Neural cell (in vitro differentiated cells): ENCODE measurements at regions not wholly inside any gene's neighbourhood (a gene's known extent, or its start where the extent isn't known, plus 50 kb on each side); places are given as distances from the start of the nearest gene placed in this dataset.

Experiments
- H2AFZ ChIP-seq: fragments of 200-600, 300-800 bp; sonication (generic), shearing (Covaris generic); 2 replicates; pipeline ENCODE4 v1.6.0; 2014; ENCODE audit warnings: low read depth, mild to moderate bottlenecking, antibody characterized with exemption, low read length, moderate library complexity
- H3F3A ChIP-seq: fragments of 200-600 bp; shearing (Covaris generic); 2 replicates; pipeline ENCODE4 v1.6.1; 2016; ENCODE audit warnings: mild to moderate bottlenecking, moderate library complexity, mixed read lengths, antibody characterized with exemption, low read length; ENCODE audit not compliant: insufficient read depth, poor library complexity, severe bottlenecking
- H3K27ac ChIP-seq: fragments of 200-600, 300-800 bp; sonication (generic), shearing (Covaris generic); 2 replicates; pipeline ENCODE4 v1.5.1; 2014; ENCODE audit warnings: mild to moderate bottlenecking, low read length, moderate library complexity
- H3K27me3 ChIP-seq: fragments of 300-800, 200-600 bp; sonication (generic), shearing (Covaris generic); 2 replicates; pipeline ENCODE4 v1.6.0; 2014; ENCODE audit warnings: mild to moderate bottlenecking, low read depth, low read length, moderate library complexity; ENCODE audit not compliant: insufficient read depth
- H3K36me3 ChIP-seq: fragments of 300-800, 200-600 bp; sonication (generic), shearing (Covaris generic); 2 replicates; pipeline ENCODE4 v1.5.1; 2014; ENCODE audit warnings: mild to moderate bottlenecking, antibody characterized with exemption, low read length, moderate library complexity; ENCODE audit not compliant: insufficient read depth
- H3K4me2 ChIP-seq: fragments of 300-800, 200-600 bp; sonication (generic), shearing (Covaris generic); 2 replicates; pipeline ENCODE4 v1.6.0; 2014; ENCODE audit warnings: mild to moderate bottlenecking, low read length
- H3K4me3 ChIP-seq: fragments of 300-800, 200-600 bp; sonication (generic), shearing (Covaris generic); 2 replicates; pipeline ENCODE4 v1.5.1; 2014; ENCODE audit warnings: mild to moderate bottlenecking, low read length, moderate library complexity
- H3K79me2 ChIP-seq: fragments of 200-600 bp; shearing (Covaris generic); replicated peaks from 2 replicates; pipeline ENCODE4 v1.6.0; 2014; ENCODE audit warnings: mild to moderate bottlenecking, low read length, moderate library complexity; ENCODE audit not compliant: insufficient read depth
- H3K9ac ChIP-seq: fragments of 300-800, 200-600 bp; sonication (generic), shearing (Covaris generic); 2 replicates; pipeline ENCODE4 v1.6.1; 2016; ENCODE audit warnings: mild to moderate bottlenecking, low read length, mixed read lengths
- H3K9me2 ChIP-seq: fragments of 200-600 bp; shearing (Covaris generic); 2 replicates; pipeline ENCODE4 v1.6.1; 2016; ENCODE audit warnings: mild to moderate bottlenecking, low read length, mixed read lengths; ENCODE audit not compliant: insufficient read depth
- H3K9me3 ChIP-seq: fragments of 200-600, 300-800 bp; sonication (generic), shearing (Covaris generic); 2 replicates; pipeline ENCODE4 v1.6.1; 2016; ENCODE audit warnings: mild to moderate bottlenecking, mixed run types, low read length, moderate library complexity, mixed read lengths
- H4K20me1 ChIP-seq: fragments of 200-600 bp; shearing (Covaris generic); 2 replicates; pipeline ENCODE4 v1.6.1; 2016; ENCODE audit warnings: mild to moderate bottlenecking, mixed run types; ENCODE audit not compliant: insufficient read depth
- CTCF ChIP-seq: fragments of 450-650 bp; IDR thresholded peaks from 2 replicates; pipeline ENCODE4 v1.5.1; 2014; ENCODE audit warnings: antibody characterized with exemption, mild to moderate bottlenecking, moderate library complexity; ENCODE audit not compliant: poor library complexity, severe bottlenecking
- EP300 ChIP-seq: fragments of 450-650 bp; conservative IDR thresholded peaks from 2 replicates; pipeline ENCODE4 v1.6.1; 2014; ENCODE audit warnings: antibody characterized with exemption, mild to moderate bottlenecking, moderate library complexity; ENCODE audit not compliant: poor library complexity, severe bottlenecking
- EZH2 ChIP-seq: fragments of 200-600, 300-800 bp; shearing (Covaris generic), sonication (generic); IDR thresholded peaks from 2 replicates; pipeline ENCODE4 v1.6.1; 2014; ENCODE audit warnings: antibody characterized with exemption, low read length, borderline replicate concordance, mild to moderate bottlenecking; ENCODE audit not compliant: insufficient read depth, poor library complexity, severe bottlenecking
- MXI1 ChIP-seq: fragments of 450-650 bp; conservative IDR thresholded peaks from 2 replicates; pipeline ENCODE4 v1.6.1; 2014; ENCODE audit warnings: antibody characterized with exemption, mild to moderate bottlenecking; ENCODE audit not compliant: poor library complexity, severe bottlenecking
- POLR2AphosphoS5 ChIP-seq: IDR thresholded peaks from 2 replicates; pipeline ENCODE4 v1.6.1; 2012
- RAD21 ChIP-seq: fragments of 450-650 bp; conservative IDR thresholded peaks from 2 replicates; pipeline ENCODE4 v1.6.1; 2014; ENCODE audit warnings: antibody characterized with exemption, mild to moderate bottlenecking, moderate library complexity
- REST ChIP-seq: IDR thresholded peaks from 2 replicates; pipeline ENCODE4 v1.6.1; 2012; ENCODE audit warnings: borderline replicate concordance
- SMC3 ChIP-seq: fragments of 450-650 bp; conservative IDR thresholded peaks from 2 replicates; pipeline ENCODE4 v1.6.1; 2014; ENCODE audit warnings: antibody characterized with exemption, mild to moderate bottlenecking, moderate library complexity; ENCODE audit not compliant: poor library complexity
- TAF1 ChIP-seq: IDR thresholded peaks from 2 replicates; pipeline ENCODE4 v1.6.1; 2012; ENCODE audit warnings: low read depth

- Histone ChIP-seq H3K4me2 (no peak overlapping the region), H3F3A (no peaks in the 10 kb centered on the region), H3K4me3 (no peak overlapping the region), H3K27me3 (peaks cover 42% of the 10 kb centered on the region), H3K9ac (no peak overlapping the region), H2AFZ (no peak overlapping the region), H3K27ac (no peak overlapping the region), H3K36me3 (no peaks in the 10 kb centered on the region), H3K9me2 (no peaks in the 10 kb centered on the region), H3K79me2 (no peaks in the 10 kb centered on the region), H3K9me3 (no peaks in the 10 kb centered on the region), H4K20me1 (no peaks in the 10 kb centered on the region)
- TF ChIP-seq SMC3 (no peak), RAD21 (no peak), MXI1 (no peak), EZH2 (no peak), POLR2AphosphoS5 (no peak), EP300 (no peak), TAF1 (no peak), REST (no peak), CTCF (no peak)
These were observed 68.5 kb upstream of the PPARA start for GRCh38 chr22:46081831-46082210.

- H3K27ac ChIP-seq: no peak overlapping the region
- no peaks in the 10 kb centered on the region for H3K9me3 ChIP-seq
- no peak overlapping the region for H3K4me3 ChIP-seq
- no peak overlapping the region for H3K9ac ChIP-seq
- no peaks in the 10 kb centered on the region for H3F3A ChIP-seq
- no peak overlapping the region for H3K4me2 ChIP-seq
- peaks cover 33% of the 10 kb centered on the region for H3K27me3 ChIP-seq
- H3K79me2 ChIP-seq: no peaks in the 10 kb centered on the region
- TF ChIP-seq POLR2AphosphoS5: no peak
- TF ChIP-seq CTCF: no peak
- no peak for TF ChIP-seq REST
- no peak for TF ChIP-seq TAF1
- TF ChIP-seq MXI1: no peak
- no peak for TF ChIP-seq EZH2
- TF ChIP-seq SMC3: no peak
- TF ChIP-seq EP300: no peak
- TF ChIP-seq RAD21: no peak
- H2AFZ ChIP-seq: no peak overlapping the region
- H3K36me3 ChIP-seq: no peaks in the 10 kb centered on the region
- H4K20me1 ChIP-seq: no peaks in the 10 kb centered on the region
- H3K9me2 ChIP-seq: no peaks in the 10 kb centered on the region
These were observed 67.7 kb upstream of the PPARA start for GRCh38 chr22:46082633-46083032.
